ENCODE measurements at regions not wholly inside any gene's neighbourhood (a gene's known extent, or its start where the extent isn't known, plus 50 kb on each side); places are given as distances from the start of the nearest gene placed in this dataset.
"Not testable (repeated sequence)": the region's sequence is repeated elsewhere in the genome, so short reads cannot be mapped to it uniquely, and the experiment has no call there.

GRCh38 chr1:213448776-213449175, 397.7 kb downstream of the RPS6KC1 start:
- no peak overlapping the region for H3K4me3 Mint-ChIP-seq (ENCODE audit: unreplicated experiment)

DNA sequence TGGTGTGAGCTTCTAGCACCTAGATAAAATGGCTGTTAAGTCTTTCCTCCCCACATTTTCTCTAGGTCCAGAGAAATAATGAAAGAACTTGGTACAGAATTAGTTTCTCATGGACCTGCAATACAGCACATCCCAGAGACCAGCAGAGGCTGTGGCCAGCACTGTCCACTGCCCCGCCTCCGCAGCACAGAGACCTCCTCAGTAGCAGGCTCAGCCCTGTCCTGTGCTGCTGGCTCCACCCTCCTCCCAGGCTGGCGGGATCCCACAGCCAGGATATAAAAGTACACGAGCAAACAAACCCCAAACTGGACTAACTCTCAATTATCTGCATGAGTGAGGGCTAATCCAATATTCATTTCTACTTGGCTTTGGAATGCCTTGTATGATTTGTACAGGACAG, 401.5 kb downstream of the RPS6KC1 start:
- H3K27ac Mint-ChIP-seq (ENCODE audit: unreplicated experiment): no peak overlapping the region
- peaks cover 1% of the 10 kb centered on the region for H3K27me3 Mint-ChIP-seq (ENCODE audit: unreplicated experiment)
- TF ChIP-seq, protein P1, sequence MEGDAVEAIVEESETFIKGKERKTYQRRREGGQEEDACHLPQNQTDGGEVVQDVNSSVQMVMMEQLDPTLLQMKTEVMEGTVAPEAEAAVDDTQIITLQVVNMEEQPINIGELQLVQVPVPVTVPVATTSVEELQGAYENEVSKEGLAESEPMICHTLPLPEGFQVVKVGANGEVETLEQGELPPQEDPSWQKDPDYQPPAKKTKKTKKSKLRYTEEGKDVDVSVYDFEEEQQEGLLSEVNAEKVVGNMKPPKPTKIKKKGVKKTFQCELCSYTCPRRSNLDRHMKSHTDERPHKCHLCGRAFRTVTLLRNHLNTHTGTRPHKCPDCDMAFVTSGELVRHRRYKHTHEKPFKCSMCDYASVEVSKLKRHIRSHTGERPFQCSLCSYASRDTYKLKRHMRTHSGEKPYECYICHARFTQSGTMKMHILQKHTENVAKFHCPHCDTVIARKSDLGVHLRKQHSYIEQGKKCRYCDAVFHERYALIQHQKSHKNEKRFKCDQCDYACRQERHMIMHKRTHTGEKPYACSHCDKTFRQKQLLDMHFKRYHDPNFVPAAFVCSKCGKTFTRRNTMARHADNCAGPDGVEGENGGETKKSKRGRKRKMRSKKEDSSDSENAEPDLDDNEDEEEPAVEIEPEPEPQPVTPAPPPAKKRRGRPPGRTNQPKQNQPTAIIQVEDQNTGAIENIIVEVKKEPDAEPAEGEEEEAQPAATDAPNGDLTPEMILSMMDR (IDR thresholded peaks at IDR 0.05; ENCODE audit: unreplicated experiment): no peak
- H3K9me3 Mint-ChIP-seq (ENCODE audit: unreplicated experiment): no peaks in the 10 kb centered on the region
- no peaks in the 10 kb centered on the region for H3K4me1 Mint-ChIP-seq (ENCODE audit: unreplicated experiment)
- DNase-seq (ENCODE audit: low spot score): no peak
- H3K4me3 Mint-ChIP-seq (ENCODE audit: unreplicated experiment): no peak overlapping the region
- H3K36me3 Mint-ChIP-seq (ENCODE audit: low read depth, unreplicated experiment): no peaks in the 10 kb centered on the region

More at GRCh38 chr1:213448776-213449175, 397.7 kb downstream of the RPS6KC1 start:
- no peaks in the 10 kb centered on the region for H3K9me3 Mint-ChIP-seq (ENCODE audit: unreplicated experiment)
- peaks cover 5% of the 10 kb centered on the region for H3K4me1 Mint-ChIP-seq (ENCODE audit: unreplicated experiment)
- no peak overlapping the region for H3K27ac Mint-ChIP-seq (ENCODE audit: unreplicated experiment)
- TF ChIP-seq, protein P1 (IDR thresholded peaks at IDR 0.05; ENCODE audit: unreplicated experiment): no peak
- peaks cover 2% of the 10 kb centered on the region for H3K27me3 Mint-ChIP-seq (ENCODE audit: unreplicated experiment)
- no peaks in the 10 kb centered on the region for H3K36me3 Mint-ChIP-seq (ENCODE audit: low read depth, unreplicated experiment)
- no peak for DNase-seq (ENCODE audit: low spot score)

GRCh38 chr1:213457186-213457585, 406.1 kb downstream of the RPS6KC1 start:
- Mint-ChIP-seq H3K4me1 (ENCODE audit: unreplicated experiment) (no peaks in the 10 kb centered on the region), H3K9me3 (ENCODE audit: unreplicated experiment) (no peaks in the 10 kb centered on the region), H3K36me3 (ENCODE audit: low read depth, unreplicated experiment) (no peaks in the 10 kb centered on the region), H3K27ac (ENCODE audit: unreplicated experiment) (no peak overlapping the region), H3K27me3 (ENCODE audit: unreplicated experiment) (peaks cover 1% of the 10 kb centered on the region), H3K4me3 (ENCODE audit: unreplicated experiment) (no peak overlapping the region)
- TF ChIP-seq, protein P1 (IDR thresholded peaks at IDR 0.05; ENCODE audit: unreplicated experiment): no peak
- no peak for DNase-seq (ENCODE audit: low spot score)

- Mint-ChIP-seq H3K4me3 (ENCODE audit: unreplicated experiment) (no peak overlapping the region), H3K27ac (ENCODE audit: unreplicated experiment) (no peak overlapping the region), H3K27me3 (ENCODE audit: unreplicated experiment) (peaks cover 1% of the 10 kb centered on the region), H3K9me3 (ENCODE audit: unreplicated experiment) (no peaks in the 10 kb centered on the region), H3K4me1 (ENCODE audit: unreplicated experiment) (no peaks in the 10 kb centered on the region), H3K36me3 (ENCODE audit: low read depth, unreplicated experiment) (no peaks in the 10 kb centered on the region)
- TF ChIP-seq, protein P1 (IDR thresholded peaks at IDR 0.05; ENCODE audit: unreplicated experiment): no peak
- no peak for DNase-seq (ENCODE audit: low spot score)
Observed at GRCh38 chr1:213457733-213458132, 406.7 kb downstream of the RPS6KC1 start.

DNA sequence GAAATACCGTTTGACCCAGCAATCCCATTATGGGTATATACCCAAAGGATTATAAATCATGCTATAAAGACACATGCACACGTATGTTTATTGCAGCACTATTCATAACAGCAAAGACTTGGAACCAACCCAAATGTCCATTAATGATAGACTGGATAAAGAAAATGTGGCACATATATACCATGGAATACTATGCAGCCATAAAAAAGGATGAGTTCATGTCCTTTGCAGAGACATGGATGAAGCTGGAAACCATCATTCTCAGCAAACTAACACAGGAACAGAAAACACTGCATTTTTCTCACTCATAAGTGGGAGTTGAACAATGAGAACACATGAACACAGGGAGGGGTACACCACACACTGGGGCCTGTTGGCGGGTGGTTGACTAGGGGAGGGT, 411.3 kb downstream of the RPS6KC1 start:
- H3K4me3 Mint-ChIP-seq (ENCODE audit: unreplicated experiment); H3K36me3 Mint-ChIP-seq (ENCODE audit: low read depth, unreplicated experiment); H3K9me3 Mint-ChIP-seq (ENCODE audit: unreplicated experiment); DNase-seq (ENCODE audit: low spot score); H3K4me1 Mint-ChIP-seq (ENCODE audit: unreplicated experiment); H3K27me3 Mint-ChIP-seq (ENCODE audit: unreplicated experiment); H3K27ac Mint-ChIP-seq (ENCODE audit: unreplicated experiment): not testable (repeated sequence)

Measured in endothelial cell (in vitro differentiated cells).